ENCODE measurements at regions not wholly inside any gene's neighbourhood (a gene's known extent, or its start where the extent isn't known, plus 50 kb on each side); places are given as distances from the start of the nearest gene placed in this dataset.

- no peaks in the 10 kb centered on the region for H3K36me3 ChIP-seq (ENCODE audit: control insufficient read depth, insufficient read depth, low read length)
- no peaks in the 10 kb centered on the region for H3K4me1 ChIP-seq (ENCODE audit: control insufficient read depth, insufficient read depth, low read length)
- no peak overlapping the region for H3K4me2 ChIP-seq (ENCODE audit: low read depth, low read length)
- WGBS, 2 experiments (ENCODE audit: extremely low coverage in 2 of 2, insufficient read length in 1 of 2): no CpG with 5 or more reads among the region's 1 CpG
- no peak overlapping the region for H2BK5ac ChIP-seq (ENCODE audit: low read depth, low read length, poor library complexity, severe bottlenecking)
- intact Hi-C loops (cut with micrococcal nuclease): no loop called here
- no peak overlapping the region for H3K18ac ChIP-seq (ENCODE audit: low read depth, low read length)
- no peaks in the 10 kb centered on the region for H4K20me1 ChIP-seq (ENCODE audit: insufficient read depth, low read length)
- H2BK15ac ChIP-seq (ENCODE audit: low read depth, low read length): no peak overlapping the region
- no peak for TF ChIP-seq NFE2L2 (IDR thresholded peaks at IDR 0.05; ENCODE audit: low read depth, low read length)
- TF ChIP-seq MXI1 (IDR thresholded peaks at IDR 0.05; ENCODE audit: borderline replicate concordance, low read depth, low read length): no peak
- no peak for TF ChIP-seq CEBPB (IDR thresholded peaks at IDR 0.05; ENCODE audit: low read depth, low read length)
- TF ChIP-seq FOS (IDR thresholded peaks at IDR 0.05; ENCODE audit: low read depth, low read length): no peak
- no peak overlapping the region for H3K14ac ChIP-seq (replicated peaks; ENCODE audit: low read depth, low read length)
- H4K91ac ChIP-seq (ENCODE audit: insufficient read depth, low read depth, low read length): no peak overlapping the region
- no peak overlapping the region for H3K4me3 ChIP-seq (ENCODE audit: insufficient read depth, low read depth, low read length)
- H2AK9ac ChIP-seq (replicated peaks; ENCODE audit: low read depth, low read length, poor library complexity): no peak overlapping the region
- dilution Hi-C loops (cut with HindIII; ENCODE audit: low sequenced_read_pairs, unreplicated experiment): no loop called here
- H2AFZ ChIP-seq (replicated peaks; ENCODE audit: low read length, poor library complexity): no peak overlapping the region
- no peak overlapping the region for H3K4ac ChIP-seq (ENCODE audit: low read depth, low read length)
- no peak overlapping the region for H3K27ac ChIP-seq (ENCODE audit: insufficient read depth, low read length)
- H3K9ac ChIP-seq (ENCODE audit: low read depth, low read length): no peak overlapping the region
- no peak overlapping the region for H3K23ac ChIP-seq (ENCODE audit: low read depth, low read length)
- H4K5ac ChIP-seq (ENCODE audit: low read depth, low read length): no peak overlapping the region
- CTCF ChIA-PET: no interaction called here
- POLR2A ChIA-PET (ENCODE audit: unreplicated experiment): no interaction called here
- H3K79me1 ChIP-seq (ENCODE audit: low read depth in 1 of 2, low read length in 2 of 2): no peaks in the 10 kb centered on the region
- no peaks in the 10 kb centered on the region for H3K27me3 ChIP-seq (ENCODE audit: control insufficient read depth, insufficient read depth, low read length)
- in situ Hi-C loops (cut with MboI; ENCODE audit: low sequenced_read_pairs): no loop called here
- H4K8ac ChIP-seq (ENCODE audit: low read depth in 2 of 2, low read length in 2 of 2): no peak overlapping the region
- no peak overlapping the region for H2BK20ac ChIP-seq (ENCODE audit: low read depth, low read length)
- BruUV-seq (replicated peaks): no TSS peak
- peaks cover 2% of the 10 kb centered on the region; the same call in 1 of the 2 replicates for H3K9me3 ChIP-seq (ENCODE audit: control insufficient read depth, insufficient read depth, low read length)
- H2AK5ac ChIP-seq (ENCODE audit: low read depth, low read length): no peak overlapping the region
- H3K56ac ChIP-seq (ENCODE audit: extremely low read depth, insufficient read depth, low read length): no peak overlapping the region
- H3K9me1 ChIP-seq (ENCODE audit: insufficient read depth, low read length): no peaks in the 10 kb centered on the region
- ATAC-seq (ENCODE audit: low read depth) (no peak), DNase-seq (no peak)
- H2BK120ac ChIP-seq (ENCODE audit: low read depth, low read length): no peak overlapping the region
Observed at GRCh38 chrX:14412686-14413085, 116.7 kb upstream of the GLRA2 start.
